NT2/D1 (cell line): ENCODE measurements at regions not wholly inside any gene's neighbourhood (a gene's known extent, or its start where the extent isn't known, plus 50 kb on each side); places are given as distances from the start of the nearest gene placed in this dataset.

Source experiments
- DNase-seq: peaks from one replicate; pipeline ENCODE4 v3.0.0-alpha.2; 2011; ENCODE audit warnings: low read depth, low spot score
- H3K27me3 ChIP-seq: 2 replicates; pipeline ENCODE4 v1.6.0; 2011; ENCODE audit warnings: mild to moderate bottlenecking; ENCODE audit not compliant: insufficient read length, insufficient read depth
- H3K36me3 ChIP-seq: 2 replicates; pipeline ENCODE4 v1.6.1; 2011; ENCODE audit warnings: mild to moderate bottlenecking, low read length, mixed read lengths; ENCODE audit not compliant: insufficient read depth, insufficient read length
- H3K4me1 ChIP-seq: 2 replicates; pipeline ENCODE4 v1.5.1; 2011; ENCODE audit not compliant: insufficient read depth, insufficient read length
- H3K4me3 ChIP-seq: 2 replicates; pipeline ENCODE4 v1.5.1; 2011; ENCODE audit warnings: low read depth; ENCODE audit not compliant: insufficient read length
- H3K9ac ChIP-seq: 2 replicates; pipeline ENCODE4 v1.6.0; 2011; ENCODE audit warnings: low read depth; ENCODE audit not compliant: insufficient read length
- H3K9me3 ChIP-seq: 2 replicates; pipeline ENCODE4 v1.5.1; 2011; ENCODE audit warnings: mild to moderate bottlenecking, low read length; ENCODE audit not compliant: insufficient read depth
- SUZ12 ChIP-seq: IDR thresholded peaks from 2 replicates; pipeline ENCODE4 v1.6.1; 2011; ENCODE audit not compliant: insufficient read length, insufficient read depth; ENCODE audit errors: extremely low read depth
- YY1 ChIP-seq: IDR thresholded peaks from 2 replicates; pipeline ENCODE4 v1.6.1; 2011; ENCODE audit not compliant: insufficient read length, insufficient read depth
- ZNF274 ChIP-seq: IDR thresholded peaks from 2 replicates; pipeline ENCODE4 v1.6.1; 2011; ENCODE audit warnings: mild to moderate bottlenecking, low read depth, low read length

GRCh38 chr1:115462566-115463076 lies 124.6 kb upstream of the NGF start:
- Histone ChIP-seq H3K4me1 (no peaks in the 10 kb centered on the region), H3K9me3 (no peaks in the 10 kb centered on the region), H3K36me3 (no peaks in the 10 kb centered on the region), H3K27me3 (no peaks in the 10 kb centered on the region), H3K9ac (no peak overlapping the region), H3K4me3 (no peak overlapping the region)
- no peak for TF ChIP-seq ZNF274
- DNase-seq = no peak

- no peaks in the 10 kb centered on the region for H3K4me1 ChIP-seq
- no peak overlapping the region for H3K9ac ChIP-seq
- no peaks in the 10 kb centered on the region for H3K27me3 ChIP-seq
- H3K9me3 ChIP-seq = no peaks in the 10 kb centered on the region
- no peak overlapping the region for H3K4me3 ChIP-seq
- TF ChIP-seq YY1 (no peak), ZNF274 (no peak), SUZ12 (no peak)
- no peaks in the 10 kb centered on the region for H3K36me3 ChIP-seq
- DNase-seq = no peak
Observed at GRCh38 chr1:115461526-115461925, 123.5 kb upstream of the NGF start.

- no peak for DNase-seq
- Histone ChIP-seq H3K36me3 (no peaks in the 10 kb centered on the region), H3K4me3 (no peak overlapping the region), H3K9ac (no peak overlapping the region), H3K9me3 (no peaks in the 10 kb centered on the region), H3K4me1 (no peaks in the 10 kb centered on the region), H3K27me3 (no peaks in the 10 kb centered on the region)
- TF ChIP-seq ZNF274 (no peak), YY1 (no peak), SUZ12 (no peak)
Observed at GRCh38 chr1:115459161-115459560, 121.1 kb upstream of the NGF start.

- Histone ChIP-seq H3K4me1 (no peaks in the 10 kb centered on the region), H3K9ac (no peak overlapping the region), H3K4me3 (no peak overlapping the region), H3K27me3 (no peaks in the 10 kb centered on the region), H3K9me3 (no peaks in the 10 kb centered on the region), H3K36me3 (no peaks in the 10 kb centered on the region)
- TF ChIP-seq SUZ12 (no peak), YY1 (no peak), ZNF274 (no peak)
- DNase-seq = no peak
Observed at GRCh38 chr1:115458426-115459114, 120.5 kb upstream of the NGF start.

GRCh38 chr1:115457289-115457688 lies 119.2 kb upstream of the NGF start:
- no peaks in the 10 kb centered on the region for H3K4me1 ChIP-seq
- DNase-seq = no peak
- no peaks in the 10 kb centered on the region for H3K9me3 ChIP-seq
- no peaks in the 10 kb centered on the region for H3K27me3 ChIP-seq
- TF ChIP-seq SUZ12 (no peak), ZNF274 (no peak), YY1 (no peak)
- H3K4me3 ChIP-seq = no peak overlapping the region
- H3K9ac ChIP-seq = no peak overlapping the region
- no peaks in the 10 kb centered on the region for H3K36me3 ChIP-seq

GRCh38 chr1:115456441-115456961 lies 118.5 kb upstream of the NGF start:
- DNase-seq = no peak

GRCh38 chr1:115454837-115455511 lies 116.9 kb upstream of the NGF start:
- H3K4me3 ChIP-seq = no peak overlapping the region
- no peak for DNase-seq

More at GRCh38 chr1:115456441-115456961, 118.5 kb upstream of the NGF start:
- Histone ChIP-seq H3K9me3 (no peaks in the 10 kb centered on the region), H3K9ac (no peak overlapping the region), H3K4me3 (no peak overlapping the region), H3K4me1 (no peaks in the 10 kb centered on the region), H3K36me3 (no peaks in the 10 kb centered on the region), H3K27me3 (no peaks in the 10 kb centered on the region)
- no peak for TF ChIP-seq YY1
- TF ChIP-seq SUZ12 = no peak
- no peak for TF ChIP-seq ZNF274

More at GRCh38 chr1:115454837-115455511, 116.9 kb upstream of the NGF start:
- Histone ChIP-seq H3K36me3 (no peaks in the 10 kb centered on the region), H3K9ac (no peak overlapping the region), H3K27me3 (no peaks in the 10 kb centered on the region), H3K9me3 (no peaks in the 10 kb centered on the region), H3K4me1 (no peaks in the 10 kb centered on the region)
- no peak for TF ChIP-seq ZNF274
- no peak for TF ChIP-seq SUZ12
- no peak for TF ChIP-seq YY1
